ENCODE measurements at regions not wholly inside any gene's neighbourhood (a gene's known extent, or its start where the extent isn't known, plus 50 kb on each side); places are given as distances from the start of the nearest gene placed in this dataset.
"Not testable (repeated sequence)": the region's sequence is repeated elsewhere in the genome, so short reads cannot be mapped to it uniquely, and the experiment has no call there.

DNA sequence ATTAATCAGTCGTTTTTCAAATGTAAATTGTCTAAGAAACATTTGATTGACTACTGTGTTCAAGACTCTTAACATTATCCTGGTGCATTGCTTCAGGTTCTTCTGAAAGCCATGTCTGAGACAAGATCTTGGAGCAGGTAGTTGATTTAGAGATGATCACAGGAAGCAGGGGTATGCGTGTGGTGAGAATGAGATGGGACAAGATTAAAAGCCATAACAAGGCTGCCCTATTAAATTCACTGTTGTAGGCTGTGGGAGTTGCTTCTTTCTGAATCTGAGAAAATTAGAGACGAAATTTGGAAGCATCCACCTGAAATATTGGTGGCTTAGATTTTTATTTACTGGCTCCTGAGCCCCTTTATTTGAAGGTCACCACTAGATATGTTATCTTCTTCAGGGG, 687.4 kb upstream of the SLITRK6 start:
- Histone ChIP-seq H3K27ac (ENCODE audit: low read depth, low read length, poor library complexity, severe bottlenecking) (no peak overlapping the region), H2AFZ (ENCODE audit: low read length) (no peak overlapping the region), H3F3A (ENCODE audit: insufficient read depth, low read length) (no peaks in the 10 kb centered on the region), H3K9me3 (ENCODE audit: low read length) (no peaks in the 10 kb centered on the region), H3K79me2 (ENCODE audit: insufficient read depth, low read length) (no peaks in the 10 kb centered on the region), H3K4me2 (ENCODE audit: low read length) (no peak overlapping the region), H4K20me1 (ENCODE audit: insufficient read depth, low read length) (no peaks in the 10 kb centered on the region), H3K9me2 (ENCODE audit: low read depth, low read length) (no peaks in the 10 kb centered on the region), H3K4me1 (ENCODE audit: insufficient read depth, low read length, severe bottlenecking) (no peaks in the 10 kb centered on the region), H3K4me3 (ENCODE audit: low read depth, low read length, poor library complexity, severe bottlenecking) (no peak overlapping the region), H3K27me3 (ENCODE audit: insufficient read depth, low read length) (no peaks in the 10 kb centered on the region), H3K9ac (ENCODE audit: low read length) (no peak overlapping the region), H3K36me3 (ENCODE audit: insufficient read depth, low read length) (no peaks in the 10 kb centered on the region)
- TF ChIP-seq EZH2 (IDR thresholded peaks at IDR 0.05; ENCODE audit: borderline replicate concordance, low read length), result no peak
- TF ChIP-seq, protein P1, sequence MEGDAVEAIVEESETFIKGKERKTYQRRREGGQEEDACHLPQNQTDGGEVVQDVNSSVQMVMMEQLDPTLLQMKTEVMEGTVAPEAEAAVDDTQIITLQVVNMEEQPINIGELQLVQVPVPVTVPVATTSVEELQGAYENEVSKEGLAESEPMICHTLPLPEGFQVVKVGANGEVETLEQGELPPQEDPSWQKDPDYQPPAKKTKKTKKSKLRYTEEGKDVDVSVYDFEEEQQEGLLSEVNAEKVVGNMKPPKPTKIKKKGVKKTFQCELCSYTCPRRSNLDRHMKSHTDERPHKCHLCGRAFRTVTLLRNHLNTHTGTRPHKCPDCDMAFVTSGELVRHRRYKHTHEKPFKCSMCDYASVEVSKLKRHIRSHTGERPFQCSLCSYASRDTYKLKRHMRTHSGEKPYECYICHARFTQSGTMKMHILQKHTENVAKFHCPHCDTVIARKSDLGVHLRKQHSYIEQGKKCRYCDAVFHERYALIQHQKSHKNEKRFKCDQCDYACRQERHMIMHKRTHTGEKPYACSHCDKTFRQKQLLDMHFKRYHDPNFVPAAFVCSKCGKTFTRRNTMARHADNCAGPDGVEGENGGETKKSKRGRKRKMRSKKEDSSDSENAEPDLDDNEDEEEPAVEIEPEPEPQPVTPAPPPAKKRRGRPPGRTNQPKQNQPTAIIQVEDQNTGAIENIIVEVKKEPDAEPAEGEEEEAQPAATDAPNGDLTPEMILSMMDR (IDR thresholded peaks at IDR 0.05; ENCODE audit: low read length), result no peak

DNA sequence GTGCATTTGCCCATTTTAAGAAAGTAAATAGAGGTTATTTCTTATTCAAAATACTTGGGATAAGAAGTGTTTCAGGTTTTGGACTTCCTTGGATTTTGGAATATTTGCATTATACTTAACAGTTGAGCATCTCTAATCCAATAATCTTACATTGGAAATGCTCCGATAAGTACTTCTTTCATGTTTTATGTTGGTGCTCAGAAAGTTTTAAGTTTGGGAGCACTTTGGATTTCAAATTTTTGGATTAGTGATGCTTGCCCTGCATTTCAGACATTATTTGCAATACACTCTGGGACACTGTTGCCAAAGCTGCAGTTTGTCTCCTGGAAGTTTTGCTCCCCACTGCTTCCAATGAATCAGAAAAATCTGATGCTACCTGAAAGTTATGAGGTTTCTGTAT, 691.9 kb upstream of the SLITRK6 start:
- no peaks in the 10 kb centered on the region for H3K36me3 ChIP-seq (ENCODE audit: insufficient read depth, low read length)
- no peak for TF ChIP-seq EZH2 (IDR thresholded peaks at IDR 0.05; ENCODE audit: borderline replicate concordance, low read length)
- TF ChIP-seq, protein P1 (IDR thresholded peaks at IDR 0.05; ENCODE audit: low read length), result no peak
- no peak overlapping the region for H3K4me2 ChIP-seq (ENCODE audit: low read length)
- no peak overlapping the region for H3K9ac ChIP-seq (ENCODE audit: low read length)
- no peaks in the 10 kb centered on the region for H3K79me2 ChIP-seq (ENCODE audit: insufficient read depth, low read length)
- no peaks in the 10 kb centered on the region for H4K20me1 ChIP-seq (ENCODE audit: insufficient read depth, low read length)
- H2AFZ ChIP-seq (ENCODE audit: low read length), result no peak overlapping the region
- H3F3A ChIP-seq (ENCODE audit: insufficient read depth, low read length), result no peaks in the 10 kb centered on the region
- no peak overlapping the region for H3K4me3 ChIP-seq (ENCODE audit: low read depth, low read length, poor library complexity, severe bottlenecking)
- no peaks in the 10 kb centered on the region for H3K9me3 ChIP-seq (ENCODE audit: low read length)
- H3K4me1 ChIP-seq (ENCODE audit: insufficient read depth, low read length, severe bottlenecking), result no peaks in the 10 kb centered on the region
- no peaks in the 10 kb centered on the region for H3K9me2 ChIP-seq (ENCODE audit: low read depth, low read length)
- H3K27me3 ChIP-seq (ENCODE audit: insufficient read depth, low read length), result no peaks in the 10 kb centered on the region
- H3K27ac ChIP-seq (ENCODE audit: low read depth, low read length, poor library complexity, severe bottlenecking), result no peak overlapping the region

DNA sequence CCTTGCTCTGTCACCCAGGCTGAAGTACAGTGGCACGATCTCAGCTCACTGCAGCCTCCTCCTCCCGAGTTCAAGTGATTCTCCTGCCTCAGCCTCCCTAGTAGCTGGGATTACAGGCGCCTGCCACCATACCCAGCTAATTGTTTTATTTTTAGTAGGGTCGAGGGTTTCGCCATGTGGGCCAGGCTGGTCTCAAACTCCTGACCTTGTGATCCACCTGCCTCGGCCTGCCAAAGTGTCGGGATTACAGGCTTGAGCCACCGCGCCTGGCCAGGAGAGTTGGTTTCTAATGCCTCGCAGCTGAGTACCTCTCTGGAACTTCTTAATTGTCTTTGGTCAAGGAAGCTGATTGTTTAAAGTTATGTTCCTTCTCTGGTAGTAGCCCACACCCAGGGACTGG, 702.7 kb upstream of the SLITRK6 start:
- H2AFZ ChIP-seq (ENCODE audit: low read length); H3K4me2 ChIP-seq (ENCODE audit: low read length); H3F3A ChIP-seq (ENCODE audit: insufficient read depth, low read length); H3K9me2 ChIP-seq (ENCODE audit: low read depth, low read length); H3K9me3 ChIP-seq (ENCODE audit: low read length); H3K4me3 ChIP-seq (ENCODE audit: low read depth, low read length, poor library complexity, severe bottlenecking); H3K79me2 ChIP-seq (ENCODE audit: insufficient read depth, low read length); H4K20me1 ChIP-seq (ENCODE audit: insufficient read depth, low read length); H3K4me1 ChIP-seq (ENCODE audit: insufficient read depth, low read length, severe bottlenecking); H3K9ac ChIP-seq (ENCODE audit: low read length); H3K36me3 ChIP-seq (ENCODE audit: insufficient read depth, low read length); H3K27ac ChIP-seq (ENCODE audit: low read depth, low read length, poor library complexity, severe bottlenecking); H3K27me3 ChIP-seq (ENCODE audit: insufficient read depth, low read length): not testable (repeated sequence)

DNA sequence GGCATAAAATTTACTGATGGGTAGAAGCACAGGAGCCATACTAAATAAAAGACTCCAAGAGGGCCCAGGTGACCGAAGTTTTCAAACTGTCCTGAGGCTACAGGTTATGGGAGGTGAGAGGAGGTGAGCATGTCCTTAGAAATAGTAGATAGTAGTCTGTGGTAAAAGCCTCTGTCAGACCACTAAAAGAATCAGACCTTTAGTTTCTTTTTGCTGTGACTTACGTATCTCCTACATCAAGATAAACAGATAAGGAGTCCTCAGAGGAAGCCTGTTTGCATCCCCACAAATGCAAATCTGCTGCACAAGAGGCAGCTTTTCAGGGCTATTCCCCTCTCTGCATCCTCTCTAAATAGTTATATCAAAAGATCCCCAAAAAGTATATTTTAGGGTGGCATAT, 711.6 kb upstream of the SLITRK6 start:
- no peaks in the 10 kb centered on the region for H3K79me2 ChIP-seq (ENCODE audit: insufficient read depth, low read length)
- H3K9me3 ChIP-seq (ENCODE audit: low read length), result no peaks in the 10 kb centered on the region
- no peak overlapping the region for H3K4me2 ChIP-seq (ENCODE audit: low read length)
- peaks cover 3% of the 10 kb centered on the region; the same call in 1 of the 2 replicates for H3K9me2 ChIP-seq (ENCODE audit: low read depth, low read length)
- no peak overlapping the region for H3K4me3 ChIP-seq (ENCODE audit: low read depth, low read length, poor library complexity, severe bottlenecking)
- no peaks in the 10 kb centered on the region for H3K27me3 ChIP-seq (ENCODE audit: insufficient read depth, low read length)
- no peaks in the 10 kb centered on the region for H3K4me1 ChIP-seq (ENCODE audit: insufficient read depth, low read length, severe bottlenecking)
- TF ChIP-seq EZH2 (IDR thresholded peaks at IDR 0.05; ENCODE audit: borderline replicate concordance, low read length), result no peak
- TF ChIP-seq, protein P1 (IDR thresholded peaks at IDR 0.05; ENCODE audit: low read length), result no peak
- H2AFZ ChIP-seq (ENCODE audit: low read length), result no peak overlapping the region
- H3F3A ChIP-seq (ENCODE audit: insufficient read depth, low read length), result no peaks in the 10 kb centered on the region
- H3K36me3 ChIP-seq (ENCODE audit: insufficient read depth, low read length), result no peaks in the 10 kb centered on the region
- H3K9ac ChIP-seq (ENCODE audit: low read length), result no peak overlapping the region
- H3K27ac ChIP-seq (ENCODE audit: low read depth, low read length, poor library complexity, severe bottlenecking), result no peak overlapping the region
- no peaks in the 10 kb centered on the region for H4K20me1 ChIP-seq (ENCODE audit: insufficient read depth, low read length)

Measured in OCI-LY1 (cell line).